ENCODE measurements at regions not wholly inside any gene's neighbourhood (a gene's known extent, or its start where the extent isn't known, plus 50 kb on each side); places are given as distances from the start of the nearest gene placed in this dataset.

GRCh38 chr3:146865175-146865755 lies 260.1 kb upstream of the PLSCR5 start:
- no peaks in the 10 kb centered on the region for H3K36me3 Mint-ChIP-seq (ENCODE audit: low read depth, unreplicated experiment)
- H3K4me1 Mint-ChIP-seq (ENCODE audit: unreplicated experiment) = no peaks in the 10 kb centered on the region
- TF ChIP-seq, protein P1, sequence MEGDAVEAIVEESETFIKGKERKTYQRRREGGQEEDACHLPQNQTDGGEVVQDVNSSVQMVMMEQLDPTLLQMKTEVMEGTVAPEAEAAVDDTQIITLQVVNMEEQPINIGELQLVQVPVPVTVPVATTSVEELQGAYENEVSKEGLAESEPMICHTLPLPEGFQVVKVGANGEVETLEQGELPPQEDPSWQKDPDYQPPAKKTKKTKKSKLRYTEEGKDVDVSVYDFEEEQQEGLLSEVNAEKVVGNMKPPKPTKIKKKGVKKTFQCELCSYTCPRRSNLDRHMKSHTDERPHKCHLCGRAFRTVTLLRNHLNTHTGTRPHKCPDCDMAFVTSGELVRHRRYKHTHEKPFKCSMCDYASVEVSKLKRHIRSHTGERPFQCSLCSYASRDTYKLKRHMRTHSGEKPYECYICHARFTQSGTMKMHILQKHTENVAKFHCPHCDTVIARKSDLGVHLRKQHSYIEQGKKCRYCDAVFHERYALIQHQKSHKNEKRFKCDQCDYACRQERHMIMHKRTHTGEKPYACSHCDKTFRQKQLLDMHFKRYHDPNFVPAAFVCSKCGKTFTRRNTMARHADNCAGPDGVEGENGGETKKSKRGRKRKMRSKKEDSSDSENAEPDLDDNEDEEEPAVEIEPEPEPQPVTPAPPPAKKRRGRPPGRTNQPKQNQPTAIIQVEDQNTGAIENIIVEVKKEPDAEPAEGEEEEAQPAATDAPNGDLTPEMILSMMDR (IDR thresholded peaks at IDR 0.05; ENCODE audit: unreplicated experiment) = no peak
- no peaks in the 10 kb centered on the region for H3K9me3 Mint-ChIP-seq (ENCODE audit: unreplicated experiment)
- DNase-seq (ENCODE audit: low spot score) = no peak
- H3K27me3 Mint-ChIP-seq (ENCODE audit: unreplicated experiment) = no peaks in the 10 kb centered on the region
- no peak overlapping the region for H3K27ac Mint-ChIP-seq (ENCODE audit: unreplicated experiment)
- H3K4me3 Mint-ChIP-seq (ENCODE audit: unreplicated experiment) = no peak overlapping the region

- DNase-seq (ENCODE audit: low spot score) = no peak
- Mint-ChIP-seq H3K4me3 (ENCODE audit: unreplicated experiment) (no peak overlapping the region), H3K27me3 (ENCODE audit: unreplicated experiment) (no peaks in the 10 kb centered on the region), H3K9me3 (ENCODE audit: unreplicated experiment) (no peaks in the 10 kb centered on the region), H3K36me3 (ENCODE audit: low read depth, unreplicated experiment) (no peaks in the 10 kb centered on the region), H3K4me1 (ENCODE audit: unreplicated experiment) (no peaks in the 10 kb centered on the region), H3K27ac (ENCODE audit: unreplicated experiment) (no peak overlapping the region)
- TF ChIP-seq, protein P1 (IDR thresholded peaks at IDR 0.05; ENCODE audit: unreplicated experiment) = no peak
Observed at GRCh38 chr3:146861262-146861661, 256.1 kb upstream of the PLSCR5 start.

DNA sequence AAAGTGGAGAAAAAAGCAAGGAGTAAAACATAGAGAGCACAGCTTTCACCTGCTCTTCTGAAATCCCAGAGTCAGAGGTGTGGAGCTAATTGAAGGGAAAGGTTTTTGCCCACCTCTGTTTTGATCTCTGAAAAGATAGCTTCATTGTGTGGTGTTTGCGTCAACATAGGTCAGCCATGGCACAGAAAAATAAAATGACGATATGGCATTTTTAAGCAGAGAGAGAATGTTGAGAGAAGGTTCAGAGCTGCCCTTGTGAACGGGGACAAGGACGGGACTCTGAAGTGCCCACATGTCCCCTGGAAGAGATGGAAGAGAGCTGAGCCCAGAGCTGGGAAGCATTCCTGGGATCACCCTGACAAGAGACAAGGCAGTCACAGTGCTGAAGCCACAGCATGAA lies 249.4 kb upstream of the PLSCR5 start:
- H3K9me3 Mint-ChIP-seq (ENCODE audit: unreplicated experiment) = no peaks in the 10 kb centered on the region
- no peaks in the 10 kb centered on the region for H3K36me3 Mint-ChIP-seq (ENCODE audit: low read depth, unreplicated experiment)
- no peak overlapping the region for H3K27ac Mint-ChIP-seq (ENCODE audit: unreplicated experiment)
- H3K4me3 Mint-ChIP-seq (ENCODE audit: unreplicated experiment) = no peak overlapping the region
- no peak for DNase-seq (ENCODE audit: low spot score)
- H3K27me3 Mint-ChIP-seq (ENCODE audit: unreplicated experiment) = no peaks in the 10 kb centered on the region
- no peaks in the 10 kb centered on the region for H3K4me1 Mint-ChIP-seq (ENCODE audit: unreplicated experiment)
- TF ChIP-seq, protein P1 (IDR thresholded peaks at IDR 0.05; ENCODE audit: unreplicated experiment) = no peak

DNA sequence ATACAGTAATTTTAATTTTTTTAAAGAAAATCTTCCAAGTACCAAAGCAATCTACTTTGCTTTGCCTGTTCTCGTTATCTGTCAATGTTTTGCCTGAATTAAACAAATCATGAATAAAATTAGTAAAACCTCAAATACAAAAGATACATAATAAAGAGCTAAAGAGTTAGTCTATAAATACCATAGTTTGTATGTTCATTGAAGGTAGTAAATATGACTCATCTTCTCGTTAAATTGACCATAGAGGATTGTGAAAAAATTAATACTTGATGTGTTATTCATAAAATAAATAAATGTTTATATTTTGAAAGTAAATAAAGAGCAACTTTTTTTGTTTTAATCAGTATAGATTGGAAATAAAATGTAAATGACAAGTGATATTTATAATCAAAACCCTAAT lies 246.5 kb upstream of the PLSCR5 start:
- Mint-ChIP-seq H3K9me3 (ENCODE audit: unreplicated experiment) (no peaks in the 10 kb centered on the region), H3K4me3 (ENCODE audit: unreplicated experiment) (no peak overlapping the region)

DNA sequence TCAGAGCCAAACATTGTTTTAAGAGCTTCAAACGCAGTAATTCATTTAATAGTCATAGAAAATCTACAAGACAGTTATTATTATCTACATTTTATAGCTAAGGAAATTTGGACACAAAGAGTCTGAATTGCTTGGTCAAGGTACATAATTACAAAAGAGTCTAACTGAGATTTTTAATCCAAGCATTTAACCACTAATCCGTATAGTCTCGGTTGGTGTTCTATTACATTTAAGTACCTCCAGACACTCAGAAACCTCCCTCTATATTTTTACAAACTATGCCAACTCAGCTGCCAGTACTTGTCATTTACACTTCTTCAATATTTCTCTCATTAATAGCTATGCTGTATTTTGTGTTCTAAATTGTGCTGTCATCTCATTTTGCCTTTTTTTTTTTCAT lies 240.2 kb upstream of the PLSCR5 start:
- Mint-ChIP-seq H3K4me1 (ENCODE audit: unreplicated experiment) (no peaks in the 10 kb centered on the region), H3K4me3 (ENCODE audit: unreplicated experiment) (no peak overlapping the region), H3K27ac (ENCODE audit: unreplicated experiment) (no peak overlapping the region), H3K36me3 (ENCODE audit: low read depth, unreplicated experiment) (no peaks in the 10 kb centered on the region), H3K9me3 (ENCODE audit: unreplicated experiment) (no peaks in the 10 kb centered on the region), H3K27me3 (ENCODE audit: unreplicated experiment) (no peaks in the 10 kb centered on the region)
- DNase-seq (ENCODE audit: low spot score) = no peak
- TF ChIP-seq, protein P1 (IDR thresholded peaks at IDR 0.05; ENCODE audit: unreplicated experiment) = no peak

More for the DNA sequence above, 246.5 kb upstream of the PLSCR5 start:
- TF ChIP-seq, protein P1 (IDR thresholded peaks at IDR 0.05; ENCODE audit: unreplicated experiment) = no peak
- H3K27me3 Mint-ChIP-seq (ENCODE audit: unreplicated experiment) = no peaks in the 10 kb centered on the region
- H3K27ac Mint-ChIP-seq (ENCODE audit: unreplicated experiment) = no peak overlapping the region
- no peak for DNase-seq (ENCODE audit: low spot score)
- H3K4me1 Mint-ChIP-seq (ENCODE audit: unreplicated experiment) = no peaks in the 10 kb centered on the region
- H3K36me3 Mint-ChIP-seq (ENCODE audit: low read depth, unreplicated experiment) = no peaks in the 10 kb centered on the region
